Mammary epithelial cell (primary cell): ENCODE measurements at regions not wholly inside any gene's neighbourhood (a gene's known extent, or its start where the extent isn't known, plus 50 kb on each side); places are given as distances from the start of the nearest gene placed in this dataset.
"Not testable (repeated sequence)": the region's sequence is repeated elsewhere in the genome, so short reads cannot be mapped to it uniquely, and the experiment has no call there.

Experiments used
- CTCF ChIP-seq, 2 donors: IDR thresholded peaks in 1 of 2; conservative IDR thresholded peaks in 1 of 2; 2 replicates each; pipeline ENCODE4 v1.5.1; 2011 to 2012; ENCODE audit warnings: inconsistent platforms in 2 of 2, low read length in 2 of 2, mild to moderate bottlenecking in 2 of 2, control low read depth in 1 of 2, low read depth in 1 of 2; ENCODE audit not compliant: insufficient read depth in 1 of 2; ENCODE audit errors: extremely low read depth in 1 of 2
- EZH2 ChIP-seq: IDR thresholded peaks from 2 replicates; pipeline ENCODE4 v1.6.1; 2012; ENCODE audit warnings: low read length, inconsistent platforms, borderline replicate concordance

- TF ChIP-seq CTCF (conservative IDR thresholded peaks at IDR 0.05 in 1 of 2, IDR thresholded peaks at IDR 0.05 in 1 of 2; ENCODE audit: extremely low read depth in 1 of 2, insufficient read depth in 1 of 2, low read depth in 1 of 2, low read length in 2 of 2); EZH2: not testable (repeated sequence)
These were observed 162.0 kb upstream of the FRG2C start for GRCh38 chr3:75502171-75502570.
